ENCODE measurements at regions not wholly inside any gene's neighbourhood (a gene's known extent, or its start where the extent isn't known, plus 50 kb on each side); places are given as distances from the start of the nearest gene placed in this dataset.

DNA sequence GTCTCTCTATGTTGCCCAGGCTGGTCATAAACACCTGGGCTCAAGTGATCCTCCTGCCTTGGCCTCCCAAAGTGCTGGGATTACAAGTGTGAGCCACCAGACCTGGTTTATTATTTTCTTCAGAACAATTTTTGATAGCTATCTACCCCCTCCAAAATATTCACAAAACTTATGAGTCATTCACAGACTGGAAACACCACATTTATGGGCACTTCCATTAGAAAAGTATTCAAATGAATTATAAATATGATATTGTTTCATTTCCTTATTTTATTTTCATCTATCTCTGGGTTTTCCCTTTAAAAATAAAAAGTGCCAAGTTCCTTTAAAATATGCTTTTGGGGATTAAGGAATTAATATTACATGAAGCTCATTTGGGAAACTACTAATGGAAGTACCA, 58.8 kb upstream of the MSTN start:
- TF ChIP-seq CTCF (IDR thresholded peaks at IDR 0.05; ENCODE audit: low read depth, low read length, missing control alignments) = no peak
- DNase-seq (ENCODE audit: extremely low read depth, low read depth) = no peak
- no peak overlapping the region for H3K4me3 ChIP-seq (replicated peaks; ENCODE audit: low read depth, low read length)

DNA sequence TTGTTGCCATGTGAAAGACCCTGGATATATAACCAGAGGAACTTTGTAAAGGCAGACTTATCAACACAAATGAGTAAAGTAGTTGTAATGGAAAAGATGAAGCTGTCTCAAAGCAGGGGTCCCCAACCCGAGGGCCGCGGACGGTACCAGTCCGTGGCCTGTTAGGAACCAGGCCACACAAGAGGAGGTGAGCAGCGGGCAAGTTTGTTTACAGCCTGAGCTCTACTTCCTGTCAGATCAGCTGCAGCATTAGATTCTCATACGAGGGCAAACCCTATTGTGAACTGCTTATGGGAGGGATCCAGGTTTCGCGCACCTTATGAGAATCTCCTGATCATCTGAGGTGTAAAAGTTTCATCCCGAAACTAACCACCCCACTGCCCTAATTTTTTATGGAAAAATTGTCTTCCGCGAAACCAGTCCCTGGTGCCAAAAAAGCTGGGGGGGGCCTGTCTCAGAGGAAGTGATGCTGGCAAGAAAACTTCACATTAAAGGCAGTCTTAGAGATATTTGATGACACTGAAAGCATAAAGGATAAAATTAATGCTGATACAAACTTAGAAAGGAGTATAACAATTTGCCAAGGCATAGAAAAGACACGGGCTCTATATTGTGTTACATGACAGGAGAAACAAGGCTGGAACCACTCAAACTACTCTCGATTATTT, 57.5 kb upstream of the MSTN start:
- DNase-seq (ENCODE audit: extremely low read depth, low read depth) = no peak
- no peak for TF ChIP-seq CTCF (IDR thresholded peaks at IDR 0.05; ENCODE audit: low read depth, low read length, missing control alignments)
- H3K4me3 ChIP-seq (replicated peaks; ENCODE audit: low read depth, low read length) = no peak overlapping the region

DNA sequence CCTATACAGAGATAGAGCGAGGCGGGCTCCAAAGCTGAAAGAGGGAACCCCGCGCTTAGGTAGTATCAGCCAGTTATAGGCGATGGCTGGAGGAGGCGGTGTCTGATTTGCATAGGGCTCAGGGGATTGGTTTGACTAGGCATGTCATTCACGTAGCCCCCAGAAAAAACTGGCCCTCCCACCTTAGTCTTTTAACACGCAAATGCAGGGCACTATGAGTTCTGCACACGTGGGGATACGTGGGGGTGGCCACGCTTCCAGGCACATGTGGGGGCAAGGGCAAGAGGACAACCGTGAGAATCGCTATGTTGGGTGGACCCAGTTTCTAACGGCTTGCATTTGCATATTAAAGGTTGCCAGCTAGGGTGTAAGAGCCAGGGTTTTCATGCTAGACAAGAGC, 56.7 kb upstream of the MSTN start:
- no peak overlapping the region for H3K4me3 ChIP-seq (replicated peaks; ENCODE audit: low read depth, low read length)
- TF ChIP-seq CTCF (IDR thresholded peaks at IDR 0.05; ENCODE audit: low read depth, low read length, missing control alignments) = no peak

DNA sequence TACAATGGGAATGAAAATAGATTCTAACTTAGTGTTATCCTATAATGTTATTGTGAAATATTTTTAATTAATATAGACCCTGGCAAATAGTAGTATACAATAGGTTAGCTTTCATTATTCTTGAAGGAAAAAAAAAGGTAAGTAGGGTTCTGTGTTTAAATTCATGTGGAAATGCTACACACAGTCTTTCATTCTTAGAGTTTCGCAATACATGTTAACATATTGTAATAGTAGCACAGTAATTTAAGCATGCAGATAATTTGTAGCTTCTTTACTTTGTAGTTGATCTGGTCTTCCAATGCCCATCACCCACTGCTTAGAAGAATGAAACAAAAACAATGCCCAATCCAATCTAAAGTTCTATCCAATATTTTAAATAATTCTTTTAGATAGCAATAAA, 54.8 kb upstream of the MSTN start:
- no peak for DNase-seq (ENCODE audit: extremely low read depth, low read depth)
- TF ChIP-seq CTCF (IDR thresholded peaks at IDR 0.05; ENCODE audit: low read depth, low read length, missing control alignments) = no peak
- no peak overlapping the region for H3K4me3 ChIP-seq (replicated peaks; ENCODE audit: low read depth, low read length)

More for the DNA sequence above, 56.7 kb upstream of the MSTN start:
- DNase-seq (ENCODE audit: extremely low read depth, low read depth) = no peak

DNA sequence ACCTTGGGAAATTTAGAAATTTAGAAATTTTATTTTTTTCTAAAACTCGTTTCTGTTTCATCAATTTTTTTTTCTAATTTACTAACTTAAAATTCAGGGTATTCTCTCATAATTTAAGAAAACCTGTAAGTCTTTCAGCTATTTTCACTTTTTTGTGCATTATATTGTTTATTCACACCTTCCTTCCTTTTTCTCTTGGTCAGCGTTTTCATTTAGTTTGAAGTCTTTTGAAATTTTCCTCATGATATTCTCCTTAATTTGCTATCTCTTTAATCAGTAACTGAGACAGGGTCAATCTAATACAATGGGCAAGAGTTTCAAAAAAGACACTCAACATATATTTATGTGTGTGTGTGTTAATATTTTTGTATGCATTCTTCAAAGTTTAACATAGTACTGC, 50.5 kb upstream of the MSTN start:
- H3K4me3 ChIP-seq (replicated peaks; ENCODE audit: low read depth, low read length) = no peak overlapping the region
- TF ChIP-seq CTCF (IDR thresholded peaks at IDR 0.05; ENCODE audit: low read depth, low read length, missing control alignments) = no peak
- DNase-seq (ENCODE audit: extremely low read depth, low read depth) = no peak
